OCI-LY3 (cell line): ENCODE measurements at regions not wholly inside any gene's neighbourhood (a gene's known extent, or its start where the extent isn't known, plus 50 kb on each side); places are given as distances from the start of the nearest gene placed in this dataset.

ENCODE experiments used
- H2AFZ ChIP-seq: fragments of 200-600, 300-600 bp; shearing (Covaris generic); 2 replicates; pipeline ENCODE4 v1.6.0; 2014; ENCODE audit warnings: antibody characterized with exemption, low read depth, low read length
- H3K27ac ChIP-seq: fragments of 200-600, 300-600 bp; sonication (generic); 2 replicates; pipeline ENCODE4 v1.5.1; 2014; ENCODE audit warnings: mild to moderate bottlenecking, low read length, moderate library complexity, mixed read lengths
- H3K27me3 ChIP-seq: fragments of 200-600, 300-600 bp; sonication (generic); 2 replicates; pipeline ENCODE4 v1.6.1; 2014; ENCODE audit warnings: low read depth, low read length, mixed read lengths
- H3K36me3 ChIP-seq: fragments of 200-600, 300-600 bp; sonication (generic); replicated peaks from 2 replicates; pipeline ENCODE3; 2014; ENCODE audit warnings: low read depth, low read length, mixed read lengths
- H3K4me1 ChIP-seq: fragments of 300-600, 200-600 bp; sonication (generic); 2 replicates; pipeline ENCODE4 v1.6.1; 2014; ENCODE audit warnings: low read length, mixed read lengths
- H3K4me2 ChIP-seq: fragments of 200-600, 300-600 bp; sonication (generic); 2 replicates; pipeline ENCODE4 v1.6.1; 2014; ENCODE audit warnings: low read length, mixed read lengths
- H3K4me3 ChIP-seq: fragments of 300-600, 200-600 bp; sonication (generic); 2 replicates; pipeline ENCODE4 v1.5.1; 2014; ENCODE audit warnings: antibody characterized with exemption, mild to moderate bottlenecking, low read length, moderate library complexity
- H3K79me2 ChIP-seq: fragments of 300-600, 200-600 bp; shearing (Covaris generic); 2 replicates; pipeline ENCODE4 v1.6.1; 2014; ENCODE audit warnings: mild to moderate bottlenecking, low read length, mixed read lengths
- H3K9ac ChIP-seq: fragments of 300-600, 200-600 bp; shearing (Covaris generic); 2 replicates; pipeline ENCODE4 v1.6.0; 2014; ENCODE audit warnings: mild to moderate bottlenecking, low read length, moderate library complexity
- H3K9me3 ChIP-seq: fragments of 200-600, 300-600 bp; shearing (Covaris generic); 2 replicates; pipeline ENCODE4 v1.6.1; 2014; ENCODE audit warnings: low read length, mixed read lengths; ENCODE audit not compliant: insufficient read depth
- H4K20me1 ChIP-seq: fragments of 200-600, 300-600 bp; sonication (generic); 2 replicates; pipeline ENCODE4 v1.6.1; 2016; ENCODE audit warnings: low read length, mixed read lengths; ENCODE audit not compliant: insufficient read depth
- CTCF ChIP-seq: fragments of 200-600, 300-600 bp; sonication (generic); IDR thresholded peaks from 2 replicates; pipeline ENCODE4 v1.5.1; 2014; ENCODE audit warnings: antibody characterized with exemption, low read length, low read depth
- EZH2phosphoT487 ChIP-seq: fragments of 200-600 bp; shearing (Covaris generic); IDR thresholded peaks from 2 replicates; pipeline ENCODE4 v1.6.1; 2018; ENCODE audit warnings: antibody characterized with exemption, mixed run types, low read depth

- Histone ChIP-seq H3K36me3 (no peaks in the 10 kb centered on the region), H3K9ac (no peak overlapping the region), H3K4me2 (no peak overlapping the region), H2AFZ (no peak overlapping the region), H3K79me2 (no peaks in the 10 kb centered on the region), H3K4me1 (no peaks in the 10 kb centered on the region), H3K9me3 (no peaks in the 10 kb centered on the region), H3K4me3 (no peak overlapping the region), H4K20me1 (no peaks in the 10 kb centered on the region), H3K27ac (no peak overlapping the region), H3K27me3 (no peaks in the 10 kb centered on the region)
- no peak for TF ChIP-seq CTCF
- no peak for TF ChIP-seq EZH2phosphoT487
Observed at GRCh38 chr2:220987839-220988238, 584.3 kb downstream of the EPHA4 start.

- Histone ChIP-seq H3K27ac (no peak overlapping the region), H3K4me2 (no peak overlapping the region), H3K4me1 (peaks cover 9% of the 10 kb centered on the region), H3K79me2 (no peaks in the 10 kb centered on the region), H4K20me1 (no peaks in the 10 kb centered on the region), H3K36me3 (no peaks in the 10 kb centered on the region), H3K27me3 (no peaks in the 10 kb centered on the region), H2AFZ (no peak overlapping the region), H3K9ac (no peak overlapping the region), H3K4me3 (no peak overlapping the region), H3K9me3 (no peaks in the 10 kb centered on the region)
- no peak for TF ChIP-seq CTCF
- TF ChIP-seq EZH2phosphoT487: no peak
Observed at GRCh38 chr2:220991972-220992371, 580.1 kb downstream of the EPHA4 start.

GRCh38 chr2:220994846-220995245, 577.3 kb downstream of the EPHA4 start:
- Histone ChIP-seq H3K27ac (no peak overlapping the region), H3K27me3 (no peaks in the 10 kb centered on the region), H3K36me3 (no peaks in the 10 kb centered on the region), H2AFZ (no peak overlapping the region), H3K4me3 (no peak overlapping the region), H3K9ac (no peak overlapping the region), H3K9me3 (no peaks in the 10 kb centered on the region), H3K4me2 (no peak overlapping the region), H3K79me2 (no peaks in the 10 kb centered on the region), H3K4me1 (peaks cover 9% of the 10 kb centered on the region), H4K20me1 (no peaks in the 10 kb centered on the region)
- TF ChIP-seq EZH2phosphoT487 (no peak), CTCF (no peak)

GRCh38 chr2:220995581-220995980, 576.5 kb downstream of the EPHA4 start:
- Histone ChIP-seq H3K4me1 (peaks cover 9% of the 10 kb centered on the region), H3K27ac (no peak overlapping the region), H2AFZ (no peak overlapping the region), H4K20me1 (no peaks in the 10 kb centered on the region), H3K4me3 (no peak overlapping the region), H3K27me3 (no peaks in the 10 kb centered on the region), H3K9me3 (no peaks in the 10 kb centered on the region), H3K79me2 (no peaks in the 10 kb centered on the region), H3K36me3 (no peaks in the 10 kb centered on the region), H3K9ac (no peak overlapping the region), H3K4me2 (no peak overlapping the region)
- no peak for TF ChIP-seq EZH2phosphoT487
- TF ChIP-seq CTCF: no peak
